Vagina (tissue), 2 donors: ENCODE measurements at regions not wholly inside any gene's neighbourhood (a gene's known extent, or its start where the extent isn't known, plus 50 kb on each side); places are given as distances from the start of the nearest gene placed in this dataset.

Experiments used
- DNase-seq, 2 donors: peaks; one replicate each; pipeline ENCODE4 v3.0.0-alpha.2; 2017; ENCODE audit errors: extremely low spot score in 2 of 2
- H3K27ac ChIP-seq: fragments of 200-600 bp; sonication (generic); one replicate; pipeline ENCODE4 v1.5.1; 2019
- H3K27me3 ChIP-seq: fragments of 200-600 bp; sonication (generic); one replicate; pipeline ENCODE4 v1.5.1; 2019
- H3K36me3 ChIP-seq, 2 donors: fragments of 200-600 bp; sonication (generic); one replicate each; pipeline ENCODE4 v1.5.1; 2017 to 2019
- H3K4me1 ChIP-seq: fragments of 200-600 bp; sonication (generic); one replicate; pipeline ENCODE4 v1.5.1; 2019
- H3K4me3 ChIP-seq, 2 donors: fragments of 200-600 bp; sonication (generic); 1 replicate in 1 of 2; 2 replicates in 1 of 2; pipeline ENCODE4 v1.5.1; 2016 to 2019
- H3K9me3 ChIP-seq: fragments of 200-600 bp; sonication (generic); one replicate; pipeline ENCODE4 v1.5.1; 2019
- POLR2A ChIP-seq, 2 donors: fragments of 450-650 bp; IDR thresholded peaks; one replicate each; pipeline ENCODE4 v1.6.1; 2017; ENCODE audit warnings: antibody characterized with exemption in 2 of 2, mild to moderate bottlenecking in 2 of 2, moderate library complexity in 2 of 2
- POLR2AphosphoS5 ChIP-seq, 2 donors: sonication (generic); formaldehyde crosslinking; IDR thresholded peaks; one replicate each; pipeline ENCODE4 v1.9.0; 2017; ENCODE audit warnings: antibody characterized with exemption in 2 of 2, mild to moderate bottlenecking in 2 of 2, low read depth in 1 of 2; ENCODE audit not compliant: insufficient read depth in 1 of 2
- intact Hi-C: fragments of 100-400 bp; cut with DNase I; formaldehyde crosslinking; loops from one replicate; pipeline ENCODE4 v1.15.1; 2023
- TF ChIP-seq, protein P1 (sequence below), 3 experiments: fragments of 450-650 bp in 2 of 3; fragments of 200-600 bp in 1 of 3; sonication (generic) in 1 of 3; IDR thresholded peaks; one replicate each; pipeline ENCODE4 v1.5.1; 2017 to 2019; ENCODE audit warnings: antibody characterized with exemption in 3 of 3, mild to moderate bottlenecking in 2 of 3, moderate library complexity in 2 of 3

DNA sequence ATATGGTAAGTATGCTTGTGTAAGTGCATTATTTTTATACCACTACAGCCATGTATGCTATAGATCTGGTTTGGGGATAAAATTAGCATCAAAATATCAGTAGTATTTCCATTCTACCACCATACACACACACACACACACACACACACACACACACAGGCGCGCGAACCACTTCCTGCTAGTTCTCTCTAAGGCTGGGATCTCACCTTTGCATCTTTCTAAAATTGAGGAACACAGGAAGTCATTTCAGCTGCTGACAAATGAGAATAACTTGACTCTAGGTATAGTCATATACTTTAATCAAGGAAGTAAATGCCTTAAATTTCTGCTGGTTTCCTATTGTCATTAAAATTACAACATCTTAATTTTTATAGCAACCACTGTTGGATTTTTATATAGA is 72.5 kb downstream of the RBM43 start:
- no peak overlapping the region for H3K27ac ChIP-seq
- H3K36me3 ChIP-seq = no peaks in the 10 kb centered on the region
- intact Hi-C loops = no loop called here
- no peak overlapping the region for H3K4me3 ChIP-seq
- no peak for DNase-seq
- no peaks in the 10 kb centered on the region for H3K27me3 ChIP-seq
- TF ChIP-seq POLR2AphosphoS5 (IDR thresholded peaks at IDR 0.05; ENCODE audit: insufficient read depth in 1 of 2, low read depth in 1 of 2) (no peak), POLR2A (IDR thresholded peaks at IDR 0.05) (no peak)
- TF ChIP-seq, protein P1, sequence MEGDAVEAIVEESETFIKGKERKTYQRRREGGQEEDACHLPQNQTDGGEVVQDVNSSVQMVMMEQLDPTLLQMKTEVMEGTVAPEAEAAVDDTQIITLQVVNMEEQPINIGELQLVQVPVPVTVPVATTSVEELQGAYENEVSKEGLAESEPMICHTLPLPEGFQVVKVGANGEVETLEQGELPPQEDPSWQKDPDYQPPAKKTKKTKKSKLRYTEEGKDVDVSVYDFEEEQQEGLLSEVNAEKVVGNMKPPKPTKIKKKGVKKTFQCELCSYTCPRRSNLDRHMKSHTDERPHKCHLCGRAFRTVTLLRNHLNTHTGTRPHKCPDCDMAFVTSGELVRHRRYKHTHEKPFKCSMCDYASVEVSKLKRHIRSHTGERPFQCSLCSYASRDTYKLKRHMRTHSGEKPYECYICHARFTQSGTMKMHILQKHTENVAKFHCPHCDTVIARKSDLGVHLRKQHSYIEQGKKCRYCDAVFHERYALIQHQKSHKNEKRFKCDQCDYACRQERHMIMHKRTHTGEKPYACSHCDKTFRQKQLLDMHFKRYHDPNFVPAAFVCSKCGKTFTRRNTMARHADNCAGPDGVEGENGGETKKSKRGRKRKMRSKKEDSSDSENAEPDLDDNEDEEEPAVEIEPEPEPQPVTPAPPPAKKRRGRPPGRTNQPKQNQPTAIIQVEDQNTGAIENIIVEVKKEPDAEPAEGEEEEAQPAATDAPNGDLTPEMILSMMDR (IDR thresholded peaks at IDR 0.05) = no peak
- no peaks in the 10 kb centered on the region for H3K9me3 ChIP-seq
- H3K4me1 ChIP-seq = no peaks in the 10 kb centered on the region

DNA sequence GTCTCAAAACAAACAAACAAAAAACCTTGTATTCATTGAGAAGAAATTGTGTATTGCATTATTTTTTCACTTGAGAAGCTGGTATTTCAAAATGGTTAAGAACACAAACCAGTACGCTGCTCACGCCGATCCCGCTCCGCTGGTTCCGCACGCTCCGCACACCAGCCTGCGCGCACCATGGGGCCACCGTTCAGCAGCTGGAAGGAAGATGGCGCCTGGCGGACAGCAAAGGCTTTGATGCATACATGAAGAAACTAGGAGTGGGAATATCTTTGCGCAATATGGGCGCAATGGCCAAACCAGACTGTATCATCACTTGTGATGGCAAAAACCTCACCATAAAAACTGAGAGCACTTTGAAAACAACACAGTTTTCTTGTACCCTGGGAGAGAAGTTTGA is 75.7 kb downstream of the RBM43 start:
- H3K4me3 ChIP-seq = no peak overlapping the region
- DNase-seq = no peak
- TF ChIP-seq POLR2A (IDR thresholded peaks at IDR 0.05) = no peak
- no peak for TF ChIP-seq POLR2AphosphoS5 (IDR thresholded peaks at IDR 0.05; ENCODE audit: insufficient read depth in 1 of 2, low read depth in 1 of 2)
- TF ChIP-seq, protein P1 (IDR thresholded peaks at IDR 0.05) = no peak
- H3K27me3 ChIP-seq = no peaks in the 10 kb centered on the region
- H3K36me3 ChIP-seq = no peaks in the 10 kb centered on the region
- H3K9me3 ChIP-seq = no peaks in the 10 kb centered on the region
- intact Hi-C loops = no loop called here
- H3K4me1 ChIP-seq = no peaks in the 10 kb centered on the region
- no peak overlapping the region for H3K27ac ChIP-seq

DNA sequence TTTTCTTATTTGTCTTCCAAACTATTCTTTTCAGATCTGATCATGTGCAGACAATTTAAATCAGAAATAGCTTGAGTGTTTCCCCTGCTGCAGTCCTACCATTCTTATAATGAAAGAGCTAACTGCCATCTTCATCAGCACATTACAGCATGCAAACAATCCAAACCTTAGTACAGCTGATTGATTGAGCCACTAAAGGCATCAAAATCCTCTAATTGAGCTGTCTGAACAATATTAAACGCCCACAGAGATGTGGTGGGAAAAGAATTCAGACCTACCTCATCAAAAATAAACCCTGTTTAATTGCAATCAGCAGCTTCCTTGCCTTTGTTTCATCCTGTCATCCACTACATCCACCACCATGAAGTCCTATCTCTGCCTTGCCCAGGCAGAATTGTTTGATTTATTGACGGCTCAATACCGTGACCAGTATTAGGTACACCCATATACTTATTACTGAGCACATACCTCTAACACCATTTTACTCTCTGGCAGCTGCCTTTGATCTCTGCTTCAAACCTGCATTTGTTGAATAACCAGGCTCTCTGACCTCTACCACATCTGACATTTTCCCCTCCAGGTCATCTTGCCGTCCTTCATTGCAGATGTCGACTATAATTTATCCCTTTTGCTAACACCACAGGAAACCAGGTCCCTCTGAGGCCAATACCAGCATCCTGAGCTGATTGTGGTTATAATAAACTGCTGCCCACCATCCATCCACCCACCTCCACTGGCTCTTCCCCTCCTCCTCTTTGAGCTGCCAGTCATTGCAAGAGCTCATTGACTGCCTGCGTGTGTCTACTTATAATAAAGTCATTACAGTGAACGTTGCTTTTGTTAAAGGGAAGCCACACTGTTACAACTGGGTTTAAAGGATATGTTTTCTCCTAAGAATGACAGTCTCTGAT is 78.5 kb downstream of the RBM43 start:
- no peak for DNase-seq
- intact Hi-C loops = no loop called here
- no peak for TF ChIP-seq POLR2AphosphoS5 (IDR thresholded peaks at IDR 0.05; ENCODE audit: insufficient read depth in 1 of 2, low read depth in 1 of 2)
- TF ChIP-seq, protein P1 (IDR thresholded peaks at IDR 0.05) = no peak

DNA sequence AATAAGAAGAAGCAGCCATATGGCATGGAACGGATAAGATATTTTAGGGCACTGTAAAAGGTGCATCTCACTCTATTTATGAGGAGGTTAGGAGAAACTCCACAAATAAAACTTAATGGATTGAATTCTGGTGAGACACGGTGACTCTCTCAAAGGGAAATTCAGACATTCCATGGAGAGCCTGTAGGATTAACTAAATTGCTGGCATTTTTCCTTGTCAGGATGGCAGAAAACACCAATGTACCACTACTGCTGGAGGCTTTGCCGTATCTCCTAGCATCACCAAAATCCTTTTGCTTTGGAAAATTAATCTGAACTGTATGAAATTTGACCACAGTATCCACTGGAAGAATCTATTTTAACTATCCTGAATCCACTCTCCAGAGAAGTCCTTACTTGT is 79.3 kb downstream of the RBM43 start:
- H3K4me3 ChIP-seq = no peak overlapping the region
- no peaks in the 10 kb centered on the region for H3K27me3 ChIP-seq
- intact Hi-C loops = no loop called here
- no peaks in the 10 kb centered on the region for H3K4me1 ChIP-seq
- no peaks in the 10 kb centered on the region for H3K9me3 ChIP-seq
- H3K36me3 ChIP-seq = no peaks in the 10 kb centered on the region
- no peak overlapping the region for H3K27ac ChIP-seq
- no peak for DNase-seq
- TF ChIP-seq POLR2AphosphoS5 (IDR thresholded peaks at IDR 0.05; ENCODE audit: insufficient read depth in 1 of 2, low read depth in 1 of 2) = no peak
- TF ChIP-seq, protein P1 (IDR thresholded peaks at IDR 0.05) = no peak

More for the DNA sequence above, 78.5 kb downstream of the RBM43 start:
- Histone ChIP-seq H3K27ac (no peak overlapping the region), H3K4me1 (no peaks in the 10 kb centered on the region), H3K27me3 (no peaks in the 10 kb centered on the region), H3K36me3 (no peaks in the 10 kb centered on the region), H3K4me3 (no peak overlapping the region), H3K9me3 (no peaks in the 10 kb centered on the region)

DNA sequence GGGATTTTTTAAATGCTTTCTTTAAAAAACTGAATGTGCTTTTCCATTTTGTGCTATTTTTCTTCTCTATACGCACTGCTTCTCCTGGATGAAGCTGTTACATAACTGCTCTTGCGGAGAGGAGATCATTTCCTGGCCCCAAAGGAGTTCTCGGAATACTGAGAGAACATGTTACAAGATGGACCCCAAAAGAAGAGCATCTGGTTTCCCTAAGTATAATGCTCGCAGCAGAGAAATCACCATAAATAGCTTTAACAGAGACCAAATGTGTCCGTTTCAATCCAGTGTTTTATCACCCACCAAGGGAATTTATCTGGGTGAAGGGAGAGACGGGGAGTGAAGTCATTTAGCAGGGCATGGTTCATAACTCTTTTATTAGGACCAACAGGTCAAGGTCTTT is 80.1 kb downstream of the RBM43 start:
- peak overlapping the region in 1 of 2 donors; percentile 22 for H3K4me3 ChIP-seq
- intact Hi-C loops = no loop called here
- TF ChIP-seq, protein P1 (IDR thresholded peaks at IDR 0.05) = no peak
- no peak for TF ChIP-seq POLR2AphosphoS5 (IDR thresholded peaks at IDR 0.05; ENCODE audit: insufficient read depth in 1 of 2, low read depth in 1 of 2)
- TF ChIP-seq POLR2A (IDR thresholded peaks at IDR 0.05) = no peak
- DNase-seq = no peak
- H3K4me1 ChIP-seq = no peaks in the 10 kb centered on the region
- H3K27ac ChIP-seq = no peak overlapping the region
- H3K9me3 ChIP-seq = no peaks in the 10 kb centered on the region
- H3K27me3 ChIP-seq = no peaks in the 10 kb centered on the region
- H3K36me3 ChIP-seq = no peaks in the 10 kb centered on the region
